ENCODE measurements at regions not wholly inside any gene's neighbourhood (a gene's known extent, or its start where the extent isn't known, plus 50 kb on each side); places are given as distances from the start of the nearest gene placed in this dataset.

- no peak for DNase-seq (ENCODE audit: low read depth, low spot score)
These were observed 135.6 kb downstream of the ACTL7B start for GRCh38 chr9:108720191-108720642.

DNA sequence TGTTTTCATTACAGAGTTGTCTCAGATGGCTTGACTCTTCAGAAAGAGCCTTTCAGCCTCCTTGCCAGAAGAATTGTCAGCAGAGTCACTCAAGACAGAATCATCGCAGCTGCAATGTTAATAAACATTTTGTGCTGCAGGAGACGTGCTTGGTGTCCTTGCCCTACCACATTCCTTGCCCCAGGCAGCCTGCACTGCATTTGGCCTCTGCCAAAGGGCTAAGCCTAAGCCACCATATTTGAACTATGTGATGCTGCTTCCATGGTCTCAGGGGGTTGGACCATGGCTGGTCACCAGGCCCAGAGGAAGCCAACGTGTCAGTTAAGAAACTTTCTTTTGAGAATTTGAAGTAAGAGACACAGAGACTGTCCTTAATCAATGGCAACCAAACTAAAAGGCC, 145.4 kb downstream of the ACTL7B start:
- peak; percentile 27 for DNase-seq (ENCODE audit: low read depth, low spot score)

DNA sequence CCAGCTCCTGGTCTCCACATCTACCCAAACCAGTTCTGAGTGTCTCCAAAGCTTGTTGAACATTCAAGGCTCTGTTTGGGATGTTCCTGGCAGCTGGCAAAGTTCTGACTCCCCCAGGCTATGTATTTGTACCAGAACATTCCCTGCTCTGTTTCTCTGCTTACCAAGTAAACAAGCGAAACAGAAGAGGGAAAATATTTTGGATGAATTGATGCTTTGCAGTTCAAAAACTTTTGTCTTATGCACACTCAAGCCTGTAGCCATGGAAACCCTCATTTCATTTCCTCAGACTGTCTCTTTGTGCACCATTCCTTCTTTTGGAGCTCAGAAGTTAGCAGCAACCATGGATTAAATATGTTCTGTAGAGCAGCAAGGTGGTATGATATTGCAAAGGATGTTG, 145.8 kb downstream of the ACTL7B start:
- peak; percentile 27 for DNase-seq (ENCODE audit: low read depth, low spot score)

- DNase-seq (ENCODE audit: low read depth, low spot score), result no peak
These were observed 146.7 kb downstream of the ACTL7B start for GRCh38 chr9:108709126-108709525.

DNA sequence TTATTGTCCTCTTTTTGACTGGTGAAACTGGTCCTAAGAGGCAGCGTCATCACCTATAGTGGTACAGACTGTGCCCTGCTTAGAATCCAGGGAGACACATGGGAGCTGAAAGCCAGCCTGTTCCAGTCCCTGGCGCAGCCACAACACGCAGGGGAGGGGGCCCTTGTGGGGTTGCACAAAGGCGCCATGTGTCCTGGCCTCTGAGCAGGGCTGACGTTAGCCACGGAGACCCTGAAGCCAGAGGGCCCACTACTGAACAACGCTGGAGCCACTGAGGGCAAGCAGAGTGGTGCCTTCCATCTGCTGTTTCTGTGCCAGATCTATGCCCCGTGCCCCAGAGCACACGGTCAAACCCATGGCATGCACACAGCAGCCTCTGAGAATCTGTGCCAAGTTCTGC, 147.3 kb downstream of the ACTL7B start:
- no peak for DNase-seq (ENCODE audit: low read depth, low spot score)

GRCh38 chr9:108707120-108707519, 148.7 kb downstream of the ACTL7B start:
- no peak for DNase-seq (ENCODE audit: low read depth, low spot score)

DNA sequence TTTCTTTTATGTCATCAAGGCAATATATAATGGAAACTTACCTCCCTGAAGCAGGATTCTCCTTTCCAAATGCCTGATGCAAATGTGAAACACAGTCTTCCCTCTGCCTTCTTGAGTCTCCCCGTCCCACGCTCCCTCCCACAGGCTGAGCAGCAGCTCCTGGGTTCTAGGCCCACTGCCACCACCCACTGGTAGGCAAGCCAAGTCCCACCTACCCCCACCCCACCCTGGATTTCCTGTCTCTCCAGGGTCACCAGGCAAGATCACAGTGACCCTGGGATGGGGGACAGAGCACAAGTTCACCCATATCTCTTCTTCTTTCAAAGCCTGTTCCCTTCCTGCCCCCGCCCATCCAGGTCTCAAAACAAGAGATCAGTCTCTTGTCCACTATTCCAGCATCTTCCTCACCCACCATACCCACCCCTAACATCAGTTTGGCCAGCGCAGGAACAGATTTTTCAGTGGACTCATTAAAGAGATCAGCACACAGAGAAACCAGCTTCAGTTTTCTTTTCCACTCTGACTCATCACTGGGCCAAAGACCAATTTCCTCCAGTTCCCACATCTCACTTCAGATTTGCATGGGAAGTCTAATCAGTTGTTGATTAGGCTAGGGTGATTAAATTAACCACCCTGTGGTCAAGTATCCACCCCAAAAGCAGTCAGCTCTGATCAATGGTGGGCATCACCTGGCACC, 151.5 kb downstream of the ACTL7B start:
- DNase-seq (ENCODE audit: low read depth, low spot score), result no peak

DNA sequence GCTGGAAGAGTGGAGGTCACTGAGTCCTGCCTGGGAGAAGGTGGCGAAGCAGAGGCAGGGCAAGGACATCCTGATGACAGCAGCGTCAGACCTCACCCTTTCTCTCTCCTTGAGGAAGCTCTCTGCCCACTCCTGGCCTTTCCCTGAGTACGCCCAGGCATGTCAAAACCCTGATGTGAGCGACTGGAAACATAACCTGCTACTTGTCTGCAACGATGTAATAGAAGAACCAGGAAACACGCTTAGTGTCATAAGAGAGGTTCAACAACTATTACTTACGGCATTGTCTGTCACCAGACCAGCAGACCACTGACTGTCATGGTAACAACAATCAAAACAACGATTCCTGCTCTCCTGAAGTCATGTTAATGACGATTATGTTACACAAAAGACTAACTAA, 152.4 kb downstream of the ACTL7B start:
- DNase-seq (ENCODE audit: low read depth, low spot score), result no peak

DNA sequence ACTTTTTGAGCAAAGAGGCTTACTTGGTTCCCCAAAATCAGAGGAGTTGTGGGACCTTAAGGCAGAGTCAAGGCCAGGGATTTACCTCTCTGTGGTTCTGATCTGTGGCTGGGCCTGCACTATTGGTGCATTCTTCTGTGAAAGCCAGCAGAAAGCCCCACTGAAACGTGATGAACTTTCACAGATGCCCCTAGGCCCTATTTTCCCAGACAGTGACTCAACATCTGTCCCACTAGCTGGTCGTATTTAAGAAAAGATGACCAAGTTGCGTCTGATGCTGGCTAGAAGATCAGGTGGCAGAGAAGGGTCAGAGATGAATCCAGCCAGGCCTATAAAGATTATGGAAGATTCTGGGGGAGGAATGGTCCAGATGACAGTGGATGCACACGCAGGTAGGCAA, 153.1 kb downstream of the ACTL7B start:
- no peak for DNase-seq (ENCODE audit: low read depth, low spot score)

DNA sequence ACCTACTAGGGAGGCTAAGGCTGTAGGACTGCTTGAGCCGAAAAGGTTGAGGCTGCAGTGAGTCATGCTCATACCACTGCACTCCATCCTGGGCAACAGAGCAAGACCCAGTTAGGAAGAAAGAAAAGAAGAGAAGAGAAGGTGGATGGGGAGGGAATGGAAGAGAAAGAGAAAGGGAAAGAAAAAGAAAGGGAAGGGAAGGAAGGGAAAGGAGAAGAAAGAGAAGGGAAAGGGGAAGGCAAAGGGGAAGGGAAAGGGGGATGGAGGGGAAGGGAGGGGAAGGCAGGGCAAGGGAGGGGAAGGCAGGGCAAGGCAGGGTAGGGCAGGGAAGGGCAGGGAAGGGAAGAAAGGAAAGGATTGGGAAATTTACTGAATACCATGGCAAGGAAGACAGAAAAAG, 157.0 kb downstream of the ACTL7B start:
- DNase-seq (ENCODE audit: low read depth, low spot score), result no peak

GRCh38 chr9:108698231-108698630, 157.6 kb downstream of the ACTL7B start:
- DNase-seq (ENCODE audit: low read depth, low spot score), result no peak

- DNase-seq (ENCODE audit: low read depth, low spot score), result no peak
These were observed 159.6 kb downstream of the ACTL7B start for GRCh38 chr9:108696156-108696555.

DNA sequence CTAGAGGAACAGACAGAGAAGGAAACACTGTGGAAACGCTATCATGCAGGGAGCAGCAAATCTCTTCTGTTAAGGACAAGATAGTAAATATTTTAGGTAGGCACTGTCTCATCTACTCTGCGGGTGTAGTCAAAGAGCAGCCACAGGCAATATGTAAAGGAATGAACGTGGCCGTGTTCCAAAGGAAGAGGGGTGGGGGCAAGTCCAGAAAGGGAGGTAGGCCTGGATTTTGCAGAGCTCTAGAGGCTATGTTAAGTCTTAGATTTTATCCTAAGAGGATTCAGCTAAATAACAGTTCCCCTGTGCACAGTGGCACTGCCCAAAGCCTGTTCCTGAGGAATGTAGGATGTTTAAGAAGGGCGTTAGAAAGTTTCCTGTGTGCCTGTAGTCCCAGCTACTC, 161.6 kb downstream of the ACTL7B start:
- no peak for DNase-seq (ENCODE audit: low read depth, low spot score)

GRCh38 chr9:108691614-108692013, 164.2 kb downstream of the ACTL7B start:
- no peak for DNase-seq (ENCODE audit: low read depth, low spot score)

- no peak for DNase-seq (ENCODE audit: low read depth, low spot score)
These were observed 167.1 kb downstream of the ACTL7B start for GRCh38 chr9:108688676-108689075.

GRCh38 chr9:108688051-108688450, 167.7 kb downstream of the ACTL7B start:
- no peak for DNase-seq (ENCODE audit: low read depth, low spot score)

DNA sequence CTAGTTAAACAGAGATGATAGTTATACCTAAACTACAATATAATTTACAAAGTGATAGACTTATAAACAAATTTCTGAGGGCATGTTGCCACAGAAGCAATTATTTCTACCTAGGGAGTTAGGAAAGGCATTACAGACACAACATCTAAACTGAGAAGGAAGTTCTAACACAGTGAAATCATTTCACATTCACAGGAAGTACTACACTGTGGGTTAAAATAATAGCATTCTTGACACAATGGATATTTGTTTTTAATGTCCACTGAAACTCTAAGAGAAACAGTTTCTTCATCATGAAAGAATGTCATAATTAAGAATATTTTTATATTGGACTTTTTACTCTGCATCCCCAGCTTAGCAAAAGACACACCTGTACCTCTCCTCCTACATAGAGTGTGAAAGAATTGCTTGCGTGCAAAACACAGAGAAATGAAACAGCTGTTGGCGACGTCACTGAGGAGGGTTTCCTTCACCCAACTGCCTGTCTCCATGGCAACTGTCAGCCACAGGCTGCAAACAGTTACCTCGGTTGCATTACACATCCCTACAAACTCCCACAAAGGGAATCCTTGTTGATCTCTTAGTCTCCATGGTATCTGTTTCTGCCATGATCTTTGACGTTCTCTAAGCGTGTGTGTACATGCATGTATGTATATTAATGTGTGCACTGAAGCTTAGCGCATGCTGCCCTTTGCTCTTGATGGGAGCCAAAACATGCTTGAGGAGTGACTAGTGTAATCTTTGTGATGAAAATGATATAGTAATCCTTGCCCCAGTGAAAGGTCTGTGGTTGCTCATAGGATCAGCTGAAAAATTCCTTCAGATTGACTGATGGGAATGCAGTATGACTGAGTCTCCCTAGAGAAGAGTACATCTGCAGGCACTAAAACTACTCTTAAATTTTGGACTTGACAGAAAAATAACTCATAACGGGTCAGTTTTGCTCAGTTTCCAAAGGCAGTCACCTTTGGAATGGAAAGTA, 168.5 kb downstream of the ACTL7B start:
- DNase-seq (ENCODE audit: low read depth, low spot score), result no peak

DNA sequence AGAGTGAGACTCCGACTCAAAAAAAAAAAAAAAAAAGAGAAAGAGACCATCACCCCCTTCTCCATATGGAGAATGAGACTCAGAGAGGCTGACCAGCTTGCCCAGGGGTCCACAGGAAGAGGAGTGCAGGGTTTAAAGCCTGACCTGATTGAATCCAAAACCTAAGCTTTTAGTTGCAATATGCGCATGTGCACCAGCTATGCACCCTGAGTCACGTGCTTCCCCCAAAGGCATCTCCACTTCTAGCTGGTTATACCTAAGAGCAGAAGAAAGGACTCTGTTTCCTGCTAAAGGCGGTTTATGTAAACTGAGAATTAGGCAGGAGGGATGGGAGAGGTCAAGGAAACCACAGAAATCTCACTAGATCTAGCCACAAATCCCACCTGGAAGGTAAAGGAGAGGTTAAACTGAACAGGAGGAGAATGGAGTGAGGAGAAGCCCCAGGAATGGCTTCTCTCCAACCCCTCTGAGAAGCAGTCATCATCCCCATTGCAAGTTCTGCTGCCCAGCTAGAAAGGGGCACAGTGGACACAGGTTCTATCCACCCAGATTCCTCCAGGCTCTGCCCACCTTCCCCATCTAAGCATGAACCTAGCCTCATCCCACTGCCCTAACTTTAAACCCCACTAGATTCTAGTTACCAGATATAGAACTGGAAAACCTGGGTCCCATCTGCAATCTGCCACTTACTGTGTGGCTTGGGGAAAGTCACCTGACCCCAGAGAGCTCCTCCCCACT, 171.3 kb downstream of the ACTL7B start:
- peak; percentile 19 for DNase-seq (ENCODE audit: low read depth, low spot score)

GRCh38 chr9:108683245-108683644, 172.5 kb downstream of the ACTL7B start:
- DNase-seq (ENCODE audit: low read depth, low spot score), result no peak

- no peak for DNase-seq (ENCODE audit: low read depth, low spot score)
These were observed 173.8 kb downstream of the ACTL7B start for GRCh38 chr9:108681851-108682590.

DNA sequence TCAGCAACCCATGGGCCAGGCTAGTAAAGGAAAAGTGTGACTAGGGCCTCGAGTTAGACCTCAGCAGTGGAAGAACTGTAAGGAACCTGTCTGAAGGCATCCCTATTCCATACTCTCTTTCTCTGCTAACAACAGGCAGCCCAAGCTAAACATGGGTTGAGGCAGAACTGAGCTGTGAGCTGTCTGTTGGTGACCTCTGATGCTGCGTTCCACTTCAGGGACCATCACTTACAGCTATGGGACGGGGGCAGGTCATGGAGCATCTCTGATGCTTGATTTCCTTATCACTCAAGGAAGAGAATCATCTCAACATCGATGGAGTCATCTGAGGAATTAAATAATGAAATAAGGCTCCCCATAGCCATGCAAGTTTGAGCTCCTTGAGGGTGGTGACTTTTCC, 174.8 kb downstream of the ACTL7B start:
- no peak for DNase-seq (ENCODE audit: low read depth, low spot score)
